ENCODE measurements at regions not wholly inside any gene's neighbourhood (a gene's known extent, or its start where the extent isn't known, plus 50 kb on each side); places are given as distances from the start of the nearest gene placed in this dataset.

GRCh38 chr6:149220882-149221773 is 96.4 kb upstream of the TAB2 start:
- DNase-seq = no peak

GRCh38 chr6:149221774-149222070 is 95.8 kb upstream of the TAB2 start:
- no peak for DNase-seq

- DNase-seq = no peak
Observed at GRCh38 chr6:149223120-149223903, 94.2 kb upstream of the TAB2 start.

DNA sequence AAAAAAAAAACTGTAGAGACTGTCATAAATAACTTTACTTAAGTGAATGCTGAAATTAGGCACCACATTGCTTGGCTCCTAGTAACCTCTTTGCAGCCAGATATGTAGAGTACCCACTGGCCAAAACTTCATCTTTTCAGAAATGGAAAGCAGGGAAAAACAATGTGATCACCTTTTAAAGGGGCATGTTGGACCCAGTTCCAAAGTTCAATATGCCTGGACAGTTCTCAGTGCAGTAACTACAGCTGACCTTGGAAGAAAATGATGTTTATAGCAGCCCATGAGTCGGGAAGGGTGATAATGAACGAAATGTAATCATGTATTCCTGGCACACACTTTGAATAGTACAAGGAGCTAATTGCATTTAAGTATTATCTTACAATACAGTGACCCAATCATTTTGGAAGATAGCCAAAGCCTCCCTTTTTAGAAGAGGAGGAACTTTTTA is 93.6 kb upstream of the TAB2 start:
- DNase-seq = no peak

DNA sequence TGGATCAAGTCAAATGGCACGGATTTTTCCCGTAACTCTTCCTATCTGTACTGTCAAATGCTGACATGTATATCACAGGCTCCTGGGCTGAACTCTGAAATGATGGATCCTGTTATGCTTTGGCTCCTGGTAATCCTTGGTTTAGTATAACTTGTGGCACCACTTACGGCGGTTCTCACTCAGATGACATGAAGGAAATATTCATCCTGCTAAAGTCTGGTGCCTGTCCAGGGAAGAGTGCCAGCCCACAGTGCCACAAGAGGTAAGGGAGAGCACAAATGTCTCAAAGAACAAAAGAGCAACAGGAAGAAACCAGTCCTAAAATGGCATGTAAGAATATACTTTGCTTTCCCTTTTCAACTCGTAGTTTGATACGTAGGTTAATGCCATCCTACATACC is 93.1 kb upstream of the TAB2 start:
- no peak for DNase-seq

DNA sequence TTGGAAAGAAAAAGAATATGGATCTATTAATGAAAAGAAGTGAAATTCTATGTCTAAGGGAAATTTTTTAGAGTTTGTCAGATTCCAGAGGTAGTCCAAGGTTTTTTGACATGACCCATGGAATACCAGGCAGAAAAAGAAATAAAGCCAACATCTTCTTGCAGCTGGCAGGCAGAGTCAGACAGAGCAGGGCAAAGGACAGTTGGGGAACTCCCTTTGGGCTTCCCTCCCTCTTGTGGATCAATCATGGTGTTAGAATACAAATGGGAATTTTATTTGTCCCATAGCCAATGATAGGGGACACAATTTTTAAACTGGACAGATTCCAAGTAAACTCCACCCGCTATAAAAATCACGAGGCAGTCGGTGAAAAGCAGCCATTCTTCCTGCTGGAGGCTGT is 92.1 kb upstream of the TAB2 start:
- DNase-seq = no peak

GRCh38 chr6:149225946-149226345 is 91.6 kb upstream of the TAB2 start:
- DNase-seq = no peak

- DNase-seq = no peak
Observed at GRCh38 chr6:149227796-149228195, 89.7 kb upstream of the TAB2 start.

DNA sequence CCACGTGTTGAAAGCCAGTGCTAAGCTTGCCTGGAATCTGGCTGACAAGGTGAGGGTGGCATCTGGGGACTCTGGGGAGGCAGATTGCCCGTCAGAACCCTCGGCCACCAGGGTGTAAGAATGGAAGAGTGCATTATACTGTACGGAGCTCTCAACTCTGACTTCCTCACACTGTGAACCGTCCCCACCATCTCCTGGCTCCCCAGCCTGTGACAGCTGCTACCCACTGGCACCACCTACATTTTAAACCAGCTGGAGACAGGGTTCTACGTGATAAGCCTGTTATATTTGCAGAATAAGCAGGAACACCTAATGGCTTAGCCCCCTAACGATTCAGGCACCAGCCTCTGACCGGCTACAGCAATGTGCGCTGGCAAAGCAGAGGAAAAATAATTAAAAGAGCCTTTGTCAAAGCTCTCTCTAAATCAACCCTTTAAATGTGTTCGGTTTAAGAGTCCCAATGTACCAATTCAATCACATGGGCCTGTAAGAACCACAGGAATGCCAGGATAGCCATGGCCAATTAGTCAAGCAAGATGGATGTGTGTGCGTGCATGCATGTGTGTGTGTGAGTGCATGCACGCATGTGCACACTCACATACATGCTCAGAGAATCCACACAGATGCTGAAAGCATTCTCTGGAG is 89.1 kb upstream of the TAB2 start:
- DNase-seq = no peak

DNA sequence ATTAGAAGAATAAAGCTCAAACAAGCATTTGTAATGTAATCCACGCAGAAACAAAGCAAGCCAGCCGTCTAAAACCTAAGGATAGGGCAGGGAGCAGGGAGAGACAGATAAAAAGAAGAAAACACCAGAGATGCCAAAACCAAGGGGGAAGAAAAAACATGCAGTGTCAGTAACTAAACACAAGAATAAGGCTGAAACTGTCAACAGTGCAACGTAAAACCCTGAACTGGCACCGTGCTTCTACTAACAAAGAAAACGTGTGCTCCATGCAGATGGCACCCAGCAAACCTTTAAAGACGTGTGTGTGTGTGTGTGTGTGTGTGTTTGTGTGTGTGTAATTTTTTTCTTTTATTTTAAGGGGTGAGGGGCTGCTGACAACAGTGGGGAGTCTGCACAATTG is 88.4 kb upstream of the TAB2 start:
- no peak for DNase-seq

DNA sequence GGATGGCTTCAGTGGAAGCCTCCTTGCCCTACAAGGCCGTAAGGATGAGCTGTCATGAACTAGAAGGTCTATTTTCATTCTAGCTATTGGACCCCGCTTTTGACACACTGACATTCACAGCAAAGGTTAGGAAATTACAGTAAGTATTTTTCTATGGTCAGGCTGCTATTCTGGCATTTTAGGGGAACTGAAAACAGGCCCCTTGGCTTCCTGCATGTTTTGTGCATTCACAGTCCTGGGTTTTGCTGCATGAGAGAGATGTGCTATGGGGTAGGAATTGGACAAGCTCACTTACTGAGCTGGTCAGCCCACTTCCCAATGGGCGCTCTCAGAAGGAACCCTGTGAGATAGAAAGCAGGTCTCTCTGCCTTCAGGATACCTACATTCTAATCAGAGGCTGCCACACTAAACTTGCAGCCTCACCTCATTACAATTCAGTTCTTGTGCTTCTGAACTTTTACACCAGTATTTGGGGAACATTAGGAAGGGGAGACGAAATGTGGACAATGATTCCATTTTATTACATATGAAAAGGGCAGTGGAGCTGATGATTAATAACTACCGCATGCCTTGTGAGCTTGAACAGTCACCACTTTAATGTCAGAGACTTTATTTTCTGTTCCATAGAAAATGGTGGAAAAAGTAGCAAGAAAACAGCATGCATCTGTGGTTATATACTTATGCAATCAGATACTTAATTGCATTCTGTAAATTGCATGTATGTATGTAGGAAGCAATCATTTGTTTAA is 86.6 kb upstream of the TAB2 start:
- DNase-seq = no peak

- no peak for DNase-seq
Observed at GRCh38 chr6:149231778-149232177, 85.7 kb upstream of the TAB2 start.

DNA sequence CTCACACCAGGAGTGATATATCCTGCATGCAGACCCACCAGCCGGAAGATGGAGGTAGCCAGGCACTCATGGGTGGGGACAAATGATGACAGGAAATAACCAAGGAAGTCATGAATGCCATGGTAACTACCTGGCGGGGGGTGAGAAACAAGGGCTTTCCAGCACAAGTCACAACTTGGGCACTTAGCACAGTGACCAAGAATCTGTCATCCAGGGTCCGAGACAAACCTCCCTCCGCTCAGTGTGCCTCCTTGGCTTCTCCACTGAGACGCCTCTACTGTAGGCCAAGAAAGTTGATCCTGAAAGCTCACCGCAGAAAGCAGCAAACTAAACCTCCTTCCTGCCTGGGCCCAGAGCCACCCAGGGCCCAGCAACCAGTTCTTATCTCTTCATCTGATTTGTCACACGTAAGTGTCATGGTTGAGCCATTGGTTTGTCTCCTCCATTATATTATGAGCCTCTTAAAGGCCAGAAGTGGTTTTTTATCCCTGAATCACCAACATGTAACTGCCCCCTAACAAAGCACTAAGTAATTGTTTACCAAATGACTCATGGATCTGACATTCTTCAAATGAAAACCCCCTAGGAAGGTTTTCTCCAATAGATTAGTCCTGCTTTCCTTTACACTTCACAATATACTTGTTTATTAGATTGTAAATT is 84.3 kb upstream of the TAB2 start:
- DNase-seq = peak; percentile 76

GRCh38 chr6:149234051-149234962 is 83.2 kb upstream of the TAB2 start:
- DNase-seq = peak; percentile 65

DNA sequence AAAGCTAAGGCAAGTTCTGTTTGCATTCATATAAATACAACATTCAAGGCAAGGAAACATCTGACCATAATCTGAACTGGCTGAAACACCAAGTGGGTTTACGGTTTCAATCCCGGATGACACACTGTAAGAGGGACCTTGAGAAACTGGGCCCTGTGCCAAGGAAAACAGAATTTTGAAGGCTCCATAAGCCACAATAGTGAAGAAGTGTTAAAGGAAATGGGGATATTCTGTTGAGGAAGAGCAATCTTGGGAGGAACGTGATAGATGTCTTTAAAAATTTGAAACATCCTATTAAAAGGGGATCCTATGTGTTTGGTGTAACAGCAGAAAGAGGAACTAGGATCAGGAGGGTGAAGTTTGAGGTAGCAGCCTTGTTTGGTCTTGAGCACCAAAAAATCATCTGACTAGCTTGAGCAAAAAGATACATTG is 82.4 kb upstream of the TAB2 start:
- no peak for DNase-seq

GRCh38 chr6:149236589-149236988 is 80.9 kb upstream of the TAB2 start:
- no peak for DNase-seq

DNA sequence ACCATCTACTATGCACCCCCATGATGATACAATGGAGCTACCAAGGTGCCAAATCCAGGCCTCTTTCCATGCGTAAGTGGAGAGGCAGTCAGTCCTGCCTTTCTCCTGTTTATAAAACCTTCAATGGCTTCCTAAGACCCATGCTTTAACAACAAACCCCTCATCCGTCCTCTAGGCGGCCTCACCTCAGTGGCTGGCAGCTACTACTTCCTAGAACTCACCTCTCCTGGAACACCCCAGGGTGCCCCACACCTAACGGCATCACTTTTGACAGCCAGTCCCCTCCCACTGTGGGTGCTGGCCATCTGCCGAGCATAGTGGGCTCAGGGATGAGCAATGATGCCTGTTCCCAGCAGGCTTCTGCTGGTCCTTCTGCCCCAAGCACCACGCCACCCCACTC is 80.0 kb upstream of the TAB2 start:
- DNase-seq = no peak

DNA sequence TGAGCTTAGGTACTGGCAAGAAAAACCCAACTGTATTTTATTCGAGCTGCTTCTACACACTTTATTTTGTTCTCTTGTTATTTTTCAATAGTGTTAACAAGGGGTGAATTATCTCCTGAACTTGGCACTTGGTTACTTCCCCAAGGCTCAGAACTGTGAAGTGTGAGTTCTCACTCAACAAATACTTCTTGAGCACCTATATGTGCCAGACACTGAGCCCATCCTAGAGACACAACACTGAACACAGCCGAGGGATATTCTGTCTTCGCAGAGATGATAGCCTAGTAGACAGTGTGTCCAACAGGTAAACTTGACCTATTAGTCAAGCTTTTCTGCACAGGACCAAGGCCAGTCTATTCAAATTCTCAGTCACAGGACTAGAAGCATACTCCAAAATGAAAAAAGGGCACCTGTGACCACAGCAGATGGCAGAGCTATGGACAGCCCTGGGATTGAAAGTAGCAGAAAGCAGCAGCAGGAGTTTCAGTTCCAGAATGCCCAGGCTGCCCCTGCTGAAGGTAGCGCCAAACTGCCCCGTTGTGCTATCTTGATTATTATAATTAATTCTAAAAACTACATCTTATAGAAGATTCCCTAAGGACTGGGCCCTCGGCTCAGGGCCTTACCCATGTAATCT is 77.8 kb upstream of the TAB2 start:
- no peak for DNase-seq

GRCh38 chr6:149242883-149243282 is 74.6 kb upstream of the TAB2 start:
- DNase-seq = no peak

DNA sequence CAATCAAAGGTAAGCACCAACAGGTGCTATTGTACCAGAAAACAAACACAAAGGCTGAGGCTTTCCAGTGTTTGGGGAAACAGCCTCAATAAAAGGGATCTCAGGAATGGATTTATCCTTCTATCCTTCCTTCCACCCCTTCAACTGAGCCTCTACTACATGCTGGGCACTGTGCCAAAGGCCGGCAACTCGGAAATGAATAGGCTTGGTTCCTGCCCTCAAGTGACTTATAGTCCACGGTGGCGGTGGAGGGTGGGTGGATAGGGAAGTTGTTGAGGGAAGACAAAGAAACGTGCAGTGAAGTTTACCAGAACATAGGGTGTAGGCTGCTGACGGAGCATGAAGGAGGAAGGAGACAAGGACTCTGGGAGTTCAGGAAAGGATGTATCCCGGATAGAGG is 73.4 kb upstream of the TAB2 start:
- no peak for DNase-seq
